Sigmoid colon (tissue), 6 donors: ENCODE measurements at regions not wholly inside any gene's neighbourhood (a gene's known extent, or its start where the extent isn't known, plus 50 kb on each side); places are given as distances from the start of the nearest gene placed in this dataset.

Source experiments
- DNase-seq: peaks from one replicate; pipeline ENCODE4 v3.0.0-alpha.2; 2019
- H3K27ac ChIP-seq, 4 donors: fragments of 200-600 bp; sonication (generic); one replicate each; pipeline ENCODE4 v1.5.1; 2016 to 2019; ENCODE audit warnings: mild to moderate bottlenecking in 1 of 4
- H3K27me3 ChIP-seq, 3 donors: fragments of 200-600 bp; sonication (generic); one replicate each; pipeline ENCODE4 v1.5.1; 2019; ENCODE audit warnings: mild to moderate bottlenecking in 1 of 3
- H3K36me3 ChIP-seq, 4 donors: fragments of 200-600 bp; sonication (generic); one replicate each; pipeline ENCODE4 v1.5.1; 2016 to 2019
- H3K4me1 ChIP-seq, 4 donors: fragments of 200-600 bp; sonication (generic); one replicate each; pipeline ENCODE4 v1.5.1; 2017 to 2019
- H3K4me3 ChIP-seq, 4 donors: fragments of 200-600 bp; sonication (generic); one replicate each; pipeline ENCODE4 v1.5.1; 2017 to 2019; ENCODE audit warnings: mild to moderate bottlenecking in 2 of 4, moderate library complexity in 1 of 4
- H3K9me3 ChIP-seq, 4 donors: fragments of 200-600 bp in 3 of 4; sonication (generic) in 3 of 4; one replicate each; pipeline versions ENCODE4 v1.5.1 to v1.6.1; 2013 to 2019
- EP300 ChIP-seq, 4 donors: sonication (generic); formaldehyde crosslinking; IDR thresholded peaks; one replicate each; pipeline ENCODE4 v1.6.1; 2017; ENCODE audit warnings: antibody characterized with exemption in 4 of 4
- POLR2A ChIP-seq, 2 donors: fragments of 450-650 bp; IDR thresholded peaks; one replicate each; pipeline ENCODE4 v1.6.1; 2016; ENCODE audit warnings: antibody characterized with exemption in 2 of 2, mild to moderate bottlenecking in 2 of 2, moderate library complexity in 2 of 2
- POLR2AphosphoS5 ChIP-seq, 4 donors: sonication (generic); formaldehyde crosslinking; IDR thresholded peaks; one replicate each; pipeline ENCODE4 v1.6.1; 2017; ENCODE audit warnings: antibody characterized with exemption in 4 of 4
- WGBS, 2 donors: extraction: QIAGEN DNeasy Blood & Tissue Kit; methylation state at CpG; one replicate each; pipeline ENCODE4 v1.1.7; 2013; 5-methylcytosine and 5-hydroxymethylcytosine counted together
- intact Hi-C: fragments of 100-400 bp; cut with DNase I; formaldehyde crosslinking; loops from one replicate; pipeline ENCODE4 v1.15.1; 2023
- TF ChIP-seq, protein P1 (sequence below), 4 experiments: fragments of 450-650 bp in 3 of 4; fragments of 200-600 bp in 1 of 4; IDR thresholded peaks; one replicate each; pipeline ENCODE4 v1.5.1; 2016 to 2019; ENCODE audit warnings: antibody characterized with exemption in 4 of 4, mild to moderate bottlenecking in 3 of 4, moderate library complexity in 2 of 4
- donor health status: healthy with polysubstance abuse.
- donor health status: healthy.

DNA sequence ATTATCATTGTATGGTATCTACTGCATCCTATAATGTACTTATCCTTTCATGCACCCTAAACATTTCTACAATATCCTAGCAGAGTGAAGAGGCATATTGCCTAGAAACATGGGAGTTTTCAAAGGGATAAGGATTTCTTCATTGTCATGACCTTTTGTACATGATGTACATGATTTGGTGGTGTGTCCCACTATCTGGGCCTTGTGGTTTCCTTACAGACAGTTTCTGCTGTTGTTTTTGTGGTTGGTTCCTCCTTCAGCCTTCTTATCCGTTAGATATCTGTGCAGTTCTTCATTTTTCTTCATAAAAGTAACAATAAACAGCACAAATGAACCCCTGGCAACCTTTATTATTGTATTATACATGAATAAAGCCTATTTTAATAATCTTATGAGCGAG, 70.4 kb upstream of the BACH1 start:
- TF ChIP-seq POLR2A (IDR thresholded peaks at IDR 0.05): no peak
- TF ChIP-seq POLR2AphosphoS5 (IDR thresholded peaks at IDR 0.05): no peak
- no peak for TF ChIP-seq EP300 (IDR thresholded peaks at IDR 0.05)
- TF ChIP-seq, protein P1, sequence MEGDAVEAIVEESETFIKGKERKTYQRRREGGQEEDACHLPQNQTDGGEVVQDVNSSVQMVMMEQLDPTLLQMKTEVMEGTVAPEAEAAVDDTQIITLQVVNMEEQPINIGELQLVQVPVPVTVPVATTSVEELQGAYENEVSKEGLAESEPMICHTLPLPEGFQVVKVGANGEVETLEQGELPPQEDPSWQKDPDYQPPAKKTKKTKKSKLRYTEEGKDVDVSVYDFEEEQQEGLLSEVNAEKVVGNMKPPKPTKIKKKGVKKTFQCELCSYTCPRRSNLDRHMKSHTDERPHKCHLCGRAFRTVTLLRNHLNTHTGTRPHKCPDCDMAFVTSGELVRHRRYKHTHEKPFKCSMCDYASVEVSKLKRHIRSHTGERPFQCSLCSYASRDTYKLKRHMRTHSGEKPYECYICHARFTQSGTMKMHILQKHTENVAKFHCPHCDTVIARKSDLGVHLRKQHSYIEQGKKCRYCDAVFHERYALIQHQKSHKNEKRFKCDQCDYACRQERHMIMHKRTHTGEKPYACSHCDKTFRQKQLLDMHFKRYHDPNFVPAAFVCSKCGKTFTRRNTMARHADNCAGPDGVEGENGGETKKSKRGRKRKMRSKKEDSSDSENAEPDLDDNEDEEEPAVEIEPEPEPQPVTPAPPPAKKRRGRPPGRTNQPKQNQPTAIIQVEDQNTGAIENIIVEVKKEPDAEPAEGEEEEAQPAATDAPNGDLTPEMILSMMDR (IDR thresholded peaks at IDR 0.05): no peak
- peaks cover 0 to 5% (median 0%) of the 10 kb centered on the region in 4 donors for H3K4me1 ChIP-seq
- no peak for DNase-seq
- intact Hi-C loops: no loop called here
- no peaks in the 10 kb centered on the region for H3K9me3 ChIP-seq
- H3K4me3 ChIP-seq: no peak overlapping the region
- H3K27me3 ChIP-seq: no peaks in the 10 kb centered on the region
- H3K36me3 ChIP-seq: no peaks in the 10 kb centered on the region
- 76 to 90% methylated on average over 2 of the region's 2 CpGs for WGBS, 2 donors
- no peak overlapping the region for H3K27ac ChIP-seq

DNA sequence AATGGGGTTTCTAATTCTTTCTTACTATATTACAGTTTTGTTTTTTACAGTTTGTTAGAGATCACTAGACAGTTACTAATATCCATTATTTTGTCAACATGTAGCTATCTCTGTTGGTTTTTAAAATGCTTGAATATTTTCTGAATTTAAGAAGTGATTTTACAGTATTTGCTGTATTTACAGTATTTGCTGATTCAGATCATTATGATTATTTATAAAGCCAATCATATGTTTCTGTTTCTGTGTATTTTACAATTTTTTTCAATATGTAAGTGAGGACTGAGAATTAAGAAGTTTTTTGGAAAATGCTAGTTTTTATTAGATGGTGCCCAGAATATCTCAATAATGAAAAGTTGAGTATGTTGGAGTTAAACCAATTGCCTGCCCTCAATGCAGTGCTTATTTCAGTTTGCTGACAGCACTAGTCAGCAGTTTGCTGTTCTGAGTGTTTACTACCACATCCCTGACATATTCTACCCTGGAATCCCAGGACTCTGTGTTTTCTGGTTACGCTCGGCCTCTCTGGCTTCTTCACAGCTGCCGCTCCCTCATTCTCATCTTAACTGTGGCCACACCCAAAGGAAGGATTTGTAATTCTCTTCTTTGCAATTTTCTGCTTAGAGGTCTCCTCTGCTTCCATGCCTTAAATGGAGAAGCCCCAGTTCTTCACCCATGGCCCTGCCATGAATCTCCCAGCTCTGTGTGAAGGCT, 68.0 kb upstream of the BACH1 start:
- no peak overlapping the region for H3K27ac ChIP-seq
- H3K9me3 ChIP-seq: no peaks in the 10 kb centered on the region
- H3K4me1 ChIP-seq: peaks cover 0 to 5% (median 0%) of the 10 kb centered on the region in 4 donors
- no peak overlapping the region for H3K4me3 ChIP-seq
- 53 to 75% methylated on average over 3 of the region's 3 CpGs for WGBS, 2 donors
- no peak for TF ChIP-seq EP300 (IDR thresholded peaks at IDR 0.05)
- intact Hi-C loops: loop anchor here (10.0 kb wide), 1 partner anchor 46 kb away; no protein-coding TSS in a partner anchor
- DNase-seq: no peak
- no peaks in the 10 kb centered on the region for H3K36me3 ChIP-seq
- no peaks in the 10 kb centered on the region for H3K27me3 ChIP-seq

DNA sequence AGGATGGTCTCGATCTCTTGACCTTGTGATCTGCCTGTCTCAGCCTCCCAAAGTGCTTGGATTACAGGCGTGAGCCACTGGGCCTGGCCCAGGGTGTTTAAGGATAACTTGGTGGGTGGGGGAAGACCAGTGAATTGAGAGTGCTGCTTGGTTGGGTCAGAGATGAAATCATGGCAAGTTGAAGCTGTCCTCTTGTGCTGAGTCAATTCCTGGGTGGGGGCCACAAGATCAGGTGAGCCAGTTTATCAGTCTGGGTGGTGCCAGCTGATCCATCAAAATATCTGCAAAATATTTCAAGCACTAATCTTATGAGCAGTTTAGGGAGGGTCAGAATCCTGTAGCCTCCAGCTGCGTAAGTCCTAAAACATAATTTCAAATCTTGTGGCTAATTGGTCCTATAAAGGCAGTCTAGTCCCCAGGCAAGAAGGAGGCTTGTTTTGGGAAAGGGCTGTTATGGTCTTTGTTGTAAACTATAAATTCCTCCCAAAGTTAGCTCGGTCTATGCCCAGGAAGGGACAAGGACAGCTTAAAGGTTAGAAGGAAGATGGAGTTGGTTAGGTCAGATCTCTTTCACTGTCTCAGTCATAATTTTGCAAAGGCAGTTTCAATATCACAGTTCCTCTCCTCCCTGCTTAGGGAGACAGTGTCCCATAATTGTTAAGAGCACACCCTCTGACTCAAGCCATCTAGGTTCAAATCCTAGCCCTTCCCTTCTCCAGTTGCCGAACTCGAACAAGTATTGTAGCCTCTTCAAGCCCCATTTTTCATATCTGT, 66.8 kb upstream of the BACH1 start:
- H3K36me3 ChIP-seq: no peaks in the 10 kb centered on the region
- H3K4me1 ChIP-seq: peaks cover 0 to 11% (median 7%) of the 10 kb centered on the region in 4 donors
- H3K27ac ChIP-seq: no peak overlapping the region
- H3K9me3 ChIP-seq: no peaks in the 10 kb centered on the region
- no peak for TF ChIP-seq EP300 (IDR thresholded peaks at IDR 0.05)
- no peak for TF ChIP-seq POLR2AphosphoS5 (IDR thresholded peaks at IDR 0.05)
- TF ChIP-seq, protein P1 (IDR thresholded peaks at IDR 0.05): no peak
- H3K4me3 ChIP-seq: no peak overlapping the region
- intact Hi-C loops: loop anchor here (10.0 kb wide), 1 partner anchor 47 kb away; no protein-coding TSS in a partner anchor
- WGBS, 2 donors: 93 to 94% methylated on average over 6 of the region's 6 CpGs
- H3K27me3 ChIP-seq: no peaks in the 10 kb centered on the region
- DNase-seq: no peak

DNA sequence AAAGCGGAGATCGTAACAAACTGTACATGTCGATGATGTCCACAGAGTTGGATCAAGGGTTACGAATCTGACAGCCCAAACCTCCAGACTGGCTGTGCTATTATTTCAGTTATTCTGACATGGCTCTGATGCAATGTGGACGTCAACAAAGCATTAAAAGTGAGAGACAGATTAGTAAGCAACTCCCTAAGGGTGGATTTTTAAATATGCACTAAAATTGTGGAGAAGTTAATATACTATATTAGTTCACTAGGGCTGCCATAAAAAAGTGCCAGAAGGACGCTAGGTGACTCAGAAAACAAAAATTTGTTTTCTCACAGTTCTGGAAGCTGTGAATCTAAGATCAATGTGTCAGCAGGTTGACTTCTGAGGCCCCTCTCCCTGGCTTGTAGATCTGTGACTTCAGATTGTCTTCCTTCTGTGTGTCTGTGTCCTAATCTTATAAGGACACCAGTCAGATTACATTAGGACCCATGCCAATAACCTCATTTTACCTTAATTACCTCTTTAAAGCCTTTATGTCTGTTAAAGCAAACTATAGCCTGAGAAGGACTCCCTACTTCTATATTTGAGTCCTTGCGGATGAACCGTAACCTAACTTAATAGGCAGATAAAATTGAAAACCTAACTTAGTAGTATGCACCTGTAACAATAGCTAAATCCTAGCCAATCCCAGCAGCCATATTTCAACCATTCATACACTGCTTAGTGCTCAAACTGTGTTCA, 66.0 kb upstream of the BACH1 start:
- intact Hi-C loops: loop anchor here (10.0 kb wide), 1 partner anchor 48 kb away; no protein-coding TSS in a partner anchor
- no peaks in the 10 kb centered on the region for H3K9me3 ChIP-seq
- H3K4me3 ChIP-seq: no peak overlapping the region
- H3K27ac ChIP-seq: no peak overlapping the region
- WGBS, 2 donors: 85 to 88% methylated on average over 8 of the region's 8 CpGs
- TF ChIP-seq, protein P1 (IDR thresholded peaks at IDR 0.05): no peak
- TF ChIP-seq POLR2AphosphoS5 (IDR thresholded peaks at IDR 0.05): no peak
- no peak for TF ChIP-seq POLR2A (IDR thresholded peaks at IDR 0.05)
- no peak for TF ChIP-seq EP300 (IDR thresholded peaks at IDR 0.05)
- peaks cover 0 to 18% (median 14%) of the 10 kb centered on the region in 4 donors for H3K4me1 ChIP-seq
- no peaks in the 10 kb centered on the region for H3K27me3 ChIP-seq
- no peaks in the 10 kb centered on the region for H3K36me3 ChIP-seq
- no peak for DNase-seq

DNA sequence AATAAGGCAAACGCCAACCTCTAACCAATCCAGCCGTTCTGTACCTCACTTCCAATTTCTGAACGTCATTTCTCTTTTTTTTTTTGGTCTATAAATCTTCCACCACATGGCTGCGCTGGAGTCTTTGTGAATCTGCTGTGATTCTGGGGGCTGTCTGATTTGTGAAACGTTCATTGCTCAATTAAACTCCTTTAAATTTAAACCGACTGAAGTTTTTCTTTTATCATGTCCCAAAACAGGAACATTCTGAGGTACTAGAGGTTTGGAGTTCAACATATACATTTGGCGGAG, 65.5 kb upstream of the BACH1 start:
- Histone ChIP-seq H3K27ac (no peak overlapping the region), H3K27me3 (no peaks in the 10 kb centered on the region), H3K9me3 (no peaks in the 10 kb centered on the region), H3K36me3 (no peaks in the 10 kb centered on the region), H3K4me3 (no peak overlapping the region), H3K4me1 (peaks cover 0 to 23% (median 19%) of the 10 kb centered on the region in 4 donors)
- no peak for TF ChIP-seq POLR2AphosphoS5 (IDR thresholded peaks at IDR 0.05)
- no peak for TF ChIP-seq POLR2A (IDR thresholded peaks at IDR 0.05)
- TF ChIP-seq EP300 (IDR thresholded peaks at IDR 0.05): no peak
- TF ChIP-seq, protein P1 (IDR thresholded peaks at IDR 0.05): no peak
- DNase-seq: no peak
- intact Hi-C loops: loop anchor here (10.0 kb wide), 1 partner anchor 48 kb away; no protein-coding TSS in a partner anchor
- WGBS, 2 donors: 59 to 80% methylated on average over 7 of the region's 7 CpGs
